ENCODE measurements at regions not wholly inside any gene's neighbourhood (a gene's known extent, or its start where the extent isn't known, plus 50 kb on each side); places are given as distances from the start of the nearest gene placed in this dataset.

DNA sequence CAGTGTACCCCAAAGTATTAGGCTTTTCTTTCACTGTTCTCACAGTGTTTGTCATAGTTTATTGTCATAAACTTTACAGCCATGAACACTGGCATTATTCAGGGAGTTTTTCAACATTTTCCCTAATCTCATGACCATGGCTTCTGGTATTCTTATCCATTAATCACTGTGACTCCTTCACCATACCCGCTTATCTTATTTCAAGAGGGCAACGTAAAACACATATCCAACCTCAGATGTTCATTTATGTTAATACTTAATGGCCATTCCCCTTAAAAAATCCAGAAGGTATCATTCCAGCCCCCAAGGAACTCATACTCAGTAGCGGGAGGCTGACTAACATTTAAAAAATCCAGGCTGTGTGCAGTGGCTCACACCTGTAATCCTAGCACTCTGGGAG lies 78.5 kb upstream of the RGS4 start:
- TF ChIP-seq, protein P1, sequence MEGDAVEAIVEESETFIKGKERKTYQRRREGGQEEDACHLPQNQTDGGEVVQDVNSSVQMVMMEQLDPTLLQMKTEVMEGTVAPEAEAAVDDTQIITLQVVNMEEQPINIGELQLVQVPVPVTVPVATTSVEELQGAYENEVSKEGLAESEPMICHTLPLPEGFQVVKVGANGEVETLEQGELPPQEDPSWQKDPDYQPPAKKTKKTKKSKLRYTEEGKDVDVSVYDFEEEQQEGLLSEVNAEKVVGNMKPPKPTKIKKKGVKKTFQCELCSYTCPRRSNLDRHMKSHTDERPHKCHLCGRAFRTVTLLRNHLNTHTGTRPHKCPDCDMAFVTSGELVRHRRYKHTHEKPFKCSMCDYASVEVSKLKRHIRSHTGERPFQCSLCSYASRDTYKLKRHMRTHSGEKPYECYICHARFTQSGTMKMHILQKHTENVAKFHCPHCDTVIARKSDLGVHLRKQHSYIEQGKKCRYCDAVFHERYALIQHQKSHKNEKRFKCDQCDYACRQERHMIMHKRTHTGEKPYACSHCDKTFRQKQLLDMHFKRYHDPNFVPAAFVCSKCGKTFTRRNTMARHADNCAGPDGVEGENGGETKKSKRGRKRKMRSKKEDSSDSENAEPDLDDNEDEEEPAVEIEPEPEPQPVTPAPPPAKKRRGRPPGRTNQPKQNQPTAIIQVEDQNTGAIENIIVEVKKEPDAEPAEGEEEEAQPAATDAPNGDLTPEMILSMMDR (IDR thresholded peaks at IDR 0.05; ENCODE audit: low read length) = no peak
- no peak for TF ChIP-seq EZH2phosphoT487 (IDR thresholded peaks at IDR 0.05; ENCODE audit: low read length)

All from MM.1S (cell line).